Natural killer cell (primary cell): ENCODE measurements at regions not wholly inside any gene's neighbourhood (a gene's known extent, or its start where the extent isn't known, plus 50 kb on each side); places are given as distances from the start of the nearest gene placed in this dataset.

Experiments
- ATAC-seq, 3 donors: fragments of 150-1000 bp in 2 of 3; fragments of 200-7000 bp in 1 of 3; cut with Tn5 transposase; 1 replicate in 1 of 3; 2 replicates in 2 of 3; pipeline ENCODE4 v1.10.0; 2021; ENCODE audit warnings: mild to moderate bottlenecking in 2 of 3, moderate library complexity in 2 of 3
- DNase-seq, 2 donors: peaks; one replicate each; pipeline versions ENCODE4 v3.0.0 to v3.0.0-alpha.2; 2013 to 2021; ENCODE audit warnings: mixed read lengths in 1 of 2
- H3K27ac ChIP-seq: one replicate; pipeline ENCODE4 v1.5.1; 2013; ENCODE audit warnings: mild to moderate bottlenecking, low read length
- H3K27me3 ChIP-seq: one replicate; pipeline ENCODE4 v1.6.1; 2013; ENCODE audit warnings: low read length; ENCODE audit not compliant: control insufficient read depth, insufficient read depth
- H3K36me3 ChIP-seq: one replicate; pipeline ENCODE4 v1.6.1; 2013; ENCODE audit warnings: low read length; ENCODE audit not compliant: control insufficient read depth, insufficient read depth
- H3K4me1 ChIP-seq: one replicate; pipeline ENCODE4 v1.6.1; 2013; ENCODE audit warnings: low read length; ENCODE audit not compliant: control insufficient read depth, insufficient read depth
- H3K4me3 ChIP-seq: one replicate; pipeline ENCODE4 v1.5.1; 2013; ENCODE audit warnings: low read length
- H3K9me3 ChIP-seq: one replicate; pipeline ENCODE4 v1.6.1; 2013; ENCODE audit warnings: low read length; ENCODE audit not compliant: control insufficient read depth, insufficient read depth
- H3K27ac Mint-ChIP-seq, 2 donors: one replicate each; pipeline ENCODE4 v1.8.0; 2022; ENCODE audit warnings: mild to moderate bottlenecking in 2 of 2, mixed read lengths in 2 of 2, moderate library complexity in 1 of 2
- H3K27me3 Mint-ChIP-seq, 2 donors: one replicate each; pipeline ENCODE4 v1.8.0; 2022; ENCODE audit warnings: low read depth in 2 of 2, mixed read lengths in 2 of 2
- H3K36me3 Mint-ChIP-seq: one replicate; pipeline ENCODE4 v1.8.0; 2022; ENCODE audit warnings: mixed read lengths
- H3K4me1 Mint-ChIP-seq, 2 donors: one replicate each; pipeline ENCODE4 v1.8.0; 2022; ENCODE audit warnings: mixed read lengths in 2 of 2
- H3K4me3 Mint-ChIP-seq: one replicate; pipeline ENCODE4 v1.8.0; 2022; ENCODE audit warnings: mild to moderate bottlenecking, moderate library complexity, mixed read lengths
- H3K9me3 Mint-ChIP-seq, 2 donors: one replicate each; pipeline ENCODE4 v1.8.0; 2022; ENCODE audit warnings: mixed read lengths in 2 of 2
- WGBS: methylation state at CpG from one replicate; pipeline ENCODE4 v1.1.7; 2013; ENCODE audit warnings: missing lambda C conversion rate; ENCODE audit not compliant: insufficient coverage; 5-methylcytosine and 5-hydroxymethylcytosine counted together
- intact Hi-C: fragments of 100-400 bp; cut with micrococcal nuclease; formaldehyde crosslinking; loops from one replicate; pipeline ENCODE4 v1.14.2; 2022
- TF ChIP-seq, protein P1 (sequence below): fragments of 200-600 bp; IDR thresholded peaks from one replicate; pipeline ENCODE4 v1.8.0; 2022; ENCODE audit warnings: antibody characterized with exemption

DNA sequence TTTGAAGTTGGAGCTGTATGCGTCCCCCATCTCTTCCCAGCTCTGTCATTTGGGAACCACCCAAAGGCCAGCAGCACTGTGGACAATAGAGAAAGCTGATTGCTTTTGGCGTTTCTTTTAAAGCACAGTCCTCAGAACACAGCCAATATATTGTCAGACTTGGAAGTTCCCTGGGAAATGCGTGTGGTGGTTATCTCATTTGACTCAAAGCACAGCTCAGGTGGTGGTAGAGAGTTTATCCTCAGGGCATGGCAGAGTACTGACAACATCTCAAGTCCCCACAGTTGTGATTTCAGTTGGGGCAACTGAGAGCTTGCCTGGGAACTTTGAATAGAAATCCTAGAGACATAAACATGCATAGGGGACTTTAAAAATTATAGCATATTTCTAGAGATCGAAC lies 601.3 kb downstream of the ETS1 start:
- intact Hi-C loops, result no loop called here
- no peak overlapping the region for H3K4me3 ChIP-seq
- no peaks in the 10 kb centered on the region for H3K4me1 Mint-ChIP-seq
- TF ChIP-seq, protein P1, sequence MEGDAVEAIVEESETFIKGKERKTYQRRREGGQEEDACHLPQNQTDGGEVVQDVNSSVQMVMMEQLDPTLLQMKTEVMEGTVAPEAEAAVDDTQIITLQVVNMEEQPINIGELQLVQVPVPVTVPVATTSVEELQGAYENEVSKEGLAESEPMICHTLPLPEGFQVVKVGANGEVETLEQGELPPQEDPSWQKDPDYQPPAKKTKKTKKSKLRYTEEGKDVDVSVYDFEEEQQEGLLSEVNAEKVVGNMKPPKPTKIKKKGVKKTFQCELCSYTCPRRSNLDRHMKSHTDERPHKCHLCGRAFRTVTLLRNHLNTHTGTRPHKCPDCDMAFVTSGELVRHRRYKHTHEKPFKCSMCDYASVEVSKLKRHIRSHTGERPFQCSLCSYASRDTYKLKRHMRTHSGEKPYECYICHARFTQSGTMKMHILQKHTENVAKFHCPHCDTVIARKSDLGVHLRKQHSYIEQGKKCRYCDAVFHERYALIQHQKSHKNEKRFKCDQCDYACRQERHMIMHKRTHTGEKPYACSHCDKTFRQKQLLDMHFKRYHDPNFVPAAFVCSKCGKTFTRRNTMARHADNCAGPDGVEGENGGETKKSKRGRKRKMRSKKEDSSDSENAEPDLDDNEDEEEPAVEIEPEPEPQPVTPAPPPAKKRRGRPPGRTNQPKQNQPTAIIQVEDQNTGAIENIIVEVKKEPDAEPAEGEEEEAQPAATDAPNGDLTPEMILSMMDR, result no peak
- peaks cover 8% of the 10 kb centered on the region for H3K36me3 Mint-ChIP-seq
- H3K9me3 ChIP-seq, result no peaks in the 10 kb centered on the region
- peaks cover 15 to 37% of the 10 kb centered on the region in 2 donors for H3K27me3 Mint-ChIP-seq
- H3K36me3 ChIP-seq, result no peaks in the 10 kb centered on the region
- no peak overlapping the region for H3K4me3 Mint-ChIP-seq
- H3K4me1 ChIP-seq, result no peaks in the 10 kb centered on the region
- DNase-seq (no peak), ATAC-seq (no peak)
- H3K27ac ChIP-seq, result no peak overlapping the region
- H3K9me3 Mint-ChIP-seq, result no peaks in the 10 kb centered on the region
- H3K27ac Mint-ChIP-seq, result no peak overlapping the region
- WGBS, result 86% methylated on average over 4 of the region's 4 CpGs
- peaks cover 10% of the 10 kb centered on the region for H3K27me3 ChIP-seq

GRCh38 chr11:127972816-127973215 lies 614.5 kb downstream of the ETS1 start:
- TF ChIP-seq, protein P1, result no peak
- H3K27ac Mint-ChIP-seq, result no peak overlapping the region
- no peak overlapping the region for H3K4me3 ChIP-seq
- DNase-seq, result no peak
- peaks cover 0 to 3% of the 10 kb centered on the region in 2 donors for H3K9me3 Mint-ChIP-seq
- H3K36me3 Mint-ChIP-seq, result peaks cover 6% of the 10 kb centered on the region
- peaks cover 2% of the 10 kb centered on the region for H3K27me3 ChIP-seq
- H3K4me1 Mint-ChIP-seq, result no peaks in the 10 kb centered on the region
- H3K27ac ChIP-seq, result no peak overlapping the region
- H3K36me3 ChIP-seq, result no peaks in the 10 kb centered on the region
- peaks cover 26 to 41% of the 10 kb centered on the region in 2 donors for H3K27me3 Mint-ChIP-seq
- intact Hi-C loops, result no loop called here
- H3K9me3 ChIP-seq, result no peaks in the 10 kb centered on the region
- ATAC-seq, result no peak
- H3K4me1 ChIP-seq, result no peaks in the 10 kb centered on the region
- H3K4me3 Mint-ChIP-seq, result no peak overlapping the region

DNA sequence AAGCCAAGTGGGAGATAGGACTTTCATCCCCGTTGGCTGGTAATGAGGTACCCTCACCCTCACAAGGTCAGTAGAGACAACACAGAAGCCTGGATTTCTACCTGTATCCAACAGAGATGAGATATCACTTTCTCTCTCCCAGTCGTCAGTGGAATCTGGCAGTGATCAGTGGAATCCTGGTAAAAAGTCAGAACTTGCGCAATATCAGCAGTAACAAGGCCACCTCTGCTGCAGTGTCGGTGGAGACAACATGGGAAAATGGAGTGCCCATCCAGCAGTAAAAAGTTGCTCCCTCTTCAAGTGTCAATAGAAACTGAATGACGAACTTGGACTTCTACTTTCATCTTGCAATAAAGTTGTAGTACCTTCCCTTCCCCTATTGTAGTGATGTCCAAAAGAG lies 615.9 kb downstream of the ETS1 start:
- no peaks in the 10 kb centered on the region for H3K9me3 Mint-ChIP-seq
- intact Hi-C loops, result no loop called here

DNA sequence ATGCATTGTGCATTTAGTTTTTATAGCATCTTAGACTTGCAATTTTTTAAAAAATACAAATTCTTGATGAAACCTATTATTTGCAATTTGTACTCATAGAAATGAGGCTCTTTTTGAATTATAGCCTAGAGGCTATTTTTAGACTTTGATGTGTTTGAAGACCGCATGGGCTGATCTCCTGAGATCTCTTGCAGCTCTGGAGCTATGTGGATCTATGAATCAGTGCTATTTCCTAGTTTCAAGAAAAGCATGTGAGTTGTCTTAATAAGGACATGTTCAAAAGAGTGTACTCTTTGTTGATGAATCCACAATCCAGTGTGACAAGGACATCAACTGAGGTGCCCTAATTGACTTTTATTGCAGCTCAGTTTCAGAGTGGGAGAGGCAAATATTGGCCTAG lies 620.5 kb downstream of the ETS1 start:
- intact Hi-C loops, result no loop called here
- no peak overlapping the region for H3K27ac ChIP-seq
- H3K27me3 ChIP-seq, result peaks cover 6% of the 10 kb centered on the region
- Mint-ChIP-seq H3K9me3 (no peaks in the 10 kb centered on the region), H3K4me3 (no peak overlapping the region), H3K27ac (no peak overlapping the region), H3K36me3 (no peaks in the 10 kb centered on the region), H3K4me1 (no peaks in the 10 kb centered on the region), H3K27me3 (peaks cover 36 to 74% of the 10 kb centered on the region in 2 donors)
- TF ChIP-seq, protein P1, result no peak
- no peaks in the 10 kb centered on the region for H3K36me3 ChIP-seq
- no peaks in the 10 kb centered on the region for H3K9me3 ChIP-seq
- 83% methylated on average over 1 of the region's 1 CpG for WGBS
- DNase-seq (no peak), ATAC-seq (no peak)
- H3K4me1 ChIP-seq, result no peaks in the 10 kb centered on the region
- no peak overlapping the region for H3K4me3 ChIP-seq

More for the DNA sequence above, 615.9 kb downstream of the ETS1 start:
- H3K27ac ChIP-seq, result no peak overlapping the region
- WGBS, result 83% methylated on average over 5 of the region's 5 CpGs
- Mint-ChIP-seq H3K27ac (no peak overlapping the region), H3K4me3 (no peak overlapping the region), H3K27me3 (peaks cover 32 to 49% of the 10 kb centered on the region in 2 donors), H3K4me1 (no peaks in the 10 kb centered on the region), H3K36me3 (no peaks in the 10 kb centered on the region)
- ATAC-seq (no peak), DNase-seq (no peak)
- no peaks in the 10 kb centered on the region for H3K9me3 ChIP-seq
- H3K36me3 ChIP-seq, result no peaks in the 10 kb centered on the region
- peaks cover 2% of the 10 kb centered on the region for H3K27me3 ChIP-seq
- no peaks in the 10 kb centered on the region for H3K4me1 ChIP-seq
- TF ChIP-seq, protein P1, result no peak
- H3K4me3 ChIP-seq, result no peak overlapping the region
